DND-41 (cell line): ENCODE measurements at regions not wholly inside any gene's neighbourhood (a gene's known extent, or its start where the extent isn't known, plus 50 kb on each side); places are given as distances from the start of the nearest gene placed in this dataset.

Source experiments
- ATAC-seq: fragments of 200-7000 bp; cut with Tn5 transposase; 3 replicates; pipeline ENCODE4 v1.9.1; 2021; ENCODE audit warnings: low read depth; ENCODE audit not compliant: insufficient read depth
- DNase-seq: peaks from one replicate; pipeline ENCODE4 v3.0.0-alpha.2; 2020
- H2AFZ ChIP-seq: 2 replicates; pipeline ENCODE4 v1.6.0; 2012; ENCODE audit warnings: low read depth, low read length
- H3K27ac ChIP-seq: 2 replicates; pipeline ENCODE4 v1.5.1; 2012; ENCODE audit warnings: low read length, inconsistent platforms
- H3K27me3 ChIP-seq: fragments of 200-600 bp; sonication (generic); 2 replicates; pipeline ENCODE4 v1.6.0; 2012; ENCODE audit warnings: low read length, mild to moderate bottlenecking, inconsistent platforms; ENCODE audit not compliant: insufficient read depth, poor library complexity
- H3K36me3 ChIP-seq: 2 replicates; pipeline ENCODE4 v1.5.1; 2012; ENCODE audit warnings: low read length, inconsistent platforms; ENCODE audit not compliant: insufficient read depth
- H3K4me1 ChIP-seq: 2 replicates; pipeline ENCODE4 v1.5.1; 2012; ENCODE audit warnings: mild to moderate bottlenecking, low read length; ENCODE audit not compliant: insufficient read depth
- H3K4me2 ChIP-seq: 2 replicates; pipeline ENCODE4 v1.6.0; 2012; ENCODE audit warnings: mild to moderate bottlenecking, moderate library complexity, low read length, inconsistent platforms; ENCODE audit not compliant: insufficient read depth
- H3K4me3 ChIP-seq, 2 experiments: fragments of 200-600 bp in 1 of 2; shearing (Covaris generic) in 1 of 2; 2 replicates each; pipeline ENCODE4 v1.5.1; 2012 to 2016; ENCODE audit warnings: inconsistent platforms in 2 of 2, low read length in 2 of 2, mild to moderate bottlenecking in 2 of 2, low read depth in 1 of 2, moderate library complexity in 1 of 2
- H3K79me2 ChIP-seq: 2 replicates; pipeline ENCODE4 v1.6.0; 2012; ENCODE audit warnings: low read length, inconsistent platforms; ENCODE audit not compliant: insufficient read depth
- H3K9ac ChIP-seq: 2 replicates; pipeline ENCODE4 v1.6.0; 2012; ENCODE audit warnings: low read depth, mild to moderate bottlenecking, inconsistent platforms, low read length, moderate library complexity
- H3K9me3 ChIP-seq: 2 replicates; pipeline ENCODE4 v1.5.1; 2012; ENCODE audit warnings: low read length, moderate library complexity, mild to moderate bottlenecking, inconsistent platforms; ENCODE audit not compliant: insufficient read depth, severe bottlenecking
- H4K20me1 ChIP-seq: 2 replicates; pipeline ENCODE4 v1.6.0; 2012; ENCODE audit warnings: low read length; ENCODE audit not compliant: insufficient read depth
- CTCF ChIP-seq: IDR thresholded peaks from 2 replicates; pipeline ENCODE4 v1.5.1; 2012; ENCODE audit warnings: borderline replicate concordance, low read length, moderate library complexity, mild to moderate bottlenecking; ENCODE audit not compliant: poor library complexity, severe bottlenecking; ENCODE audit errors: extremely low read depth
- EZH2 ChIP-seq: IDR thresholded peaks from 3 replicates; pipeline ENCODE4 v1.6.1; 2012; ENCODE audit warnings: borderline replicate concordance, low read depth, mild to moderate bottlenecking, moderate library complexity, low read length, inconsistent platforms; ENCODE audit not compliant: severe bottlenecking

- Histone ChIP-seq H3K4me2 (no peak overlapping the region), H3K9me3 (no peaks in the 10 kb centered on the region), H3K4me3 (no peak overlapping the region), H2AFZ (no peak overlapping the region), H4K20me1 (no peaks in the 10 kb centered on the region), H3K9ac (no peak overlapping the region), H3K36me3 (no peaks in the 10 kb centered on the region), H3K27me3 (no peaks in the 10 kb centered on the region), H3K79me2 (no peaks in the 10 kb centered on the region), H3K4me1 (no peaks in the 10 kb centered on the region), H3K27ac (no peak overlapping the region)
- no peak for DNase-seq
- TF ChIP-seq EZH2 (no peak), CTCF (no peak)
- no peak for ATAC-seq
Measured at GRCh38 chr12:85625467-85625866, 210.7 kb downstream of the RASSF9 start.

- Histone ChIP-seq H3K27me3 (no peaks in the 10 kb centered on the region), H3K79me2 (no peaks in the 10 kb centered on the region), H3K27ac (no peak overlapping the region), H2AFZ (no peak overlapping the region), H4K20me1 (no peaks in the 10 kb centered on the region), H3K4me1 (no peaks in the 10 kb centered on the region), H3K4me2 (no peak overlapping the region), H3K9ac (no peak overlapping the region), H3K9me3 (no peaks in the 10 kb centered on the region), H3K36me3 (no peaks in the 10 kb centered on the region), H3K4me3 (no peak overlapping the region)
- TF ChIP-seq CTCF, result no peak
- TF ChIP-seq EZH2, result no peak
- no peak for ATAC-seq
- no peak for DNase-seq
Measured at GRCh38 chr12:85626001-85626783, 210.0 kb downstream of the RASSF9 start.

GRCh38 chr12:85626784-85627171 is 209.4 kb downstream of the RASSF9 start:
- Histone ChIP-seq H3K9ac (no peak overlapping the region), H3K4me2 (no peak overlapping the region)

More at GRCh38 chr12:85626784-85627171, 209.4 kb downstream of the RASSF9 start:
- Histone ChIP-seq H3K27me3 (no peaks in the 10 kb centered on the region), H3K79me2 (no peaks in the 10 kb centered on the region), H2AFZ (no peak overlapping the region), H3K9me3 (no peaks in the 10 kb centered on the region), H3K4me3 (no peak overlapping the region), H4K20me1 (no peaks in the 10 kb centered on the region), H3K27ac (no peak overlapping the region), H3K36me3 (no peaks in the 10 kb centered on the region), H3K4me1 (no peaks in the 10 kb centered on the region)
- no peak for ATAC-seq
- no peak for TF ChIP-seq CTCF
- TF ChIP-seq EZH2, result no peak
- DNase-seq, result no peak
